ENCODE measurements at regions not wholly inside any gene's neighbourhood (a gene's known extent, or its start where the extent isn't known, plus 50 kb on each side); places are given as distances from the start of the nearest gene placed in this dataset.

DNA sequence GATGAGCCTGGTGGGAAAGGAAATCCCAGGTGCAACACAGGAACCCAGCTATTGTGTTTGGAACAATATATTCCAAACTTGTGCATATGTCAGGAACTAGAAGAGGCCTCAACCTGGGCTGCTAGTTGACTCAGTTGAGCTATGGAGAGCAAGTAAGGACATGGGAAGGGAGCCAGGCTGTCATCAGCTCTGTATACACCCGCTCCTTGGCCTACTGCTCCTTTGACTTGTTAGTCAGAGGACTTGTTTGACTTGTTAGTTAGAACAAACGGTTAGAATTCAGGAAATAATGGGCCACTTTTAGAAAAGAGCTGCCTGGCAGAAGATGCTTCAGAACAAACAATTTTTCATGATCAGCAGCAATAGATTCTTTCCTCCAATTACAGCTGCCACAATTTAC is 76.4 kb downstream of the CBLL2 start:
- no peak for TF ChIP-seq CSDC2 (CRISPR knock-in tag; IDR thresholded peaks at IDR 0.05)
- TF ChIP-seq ZNF8 (CRISPR knock-in tag; IDR thresholded peaks at IDR 0.05) = no peak
- TF ChIP-seq TCF4 (CRISPR knock-in tag; IDR thresholded peaks at IDR 0.05; ENCODE audit: borderline replicate concordance) = no peak
- TF ChIP-seq GLIS3 (CRISPR knock-in tag; IDR thresholded peaks at IDR 0.05) = no peak
- TF ChIP-seq SNAI2 (CRISPR knock-in tag; IDR thresholded peaks at IDR 0.05) = no peak
- no peak for TF ChIP-seq ARNTL (CRISPR knock-in tag; IDR thresholded peaks at IDR 0.05; ENCODE audit: borderline replicate concordance, low read depth)
- no peak for TF ChIP-seq ZC3H10 (CRISPR knock-in tag; IDR thresholded peaks at IDR 0.05)
- TF ChIP-seq, protein P1, sequence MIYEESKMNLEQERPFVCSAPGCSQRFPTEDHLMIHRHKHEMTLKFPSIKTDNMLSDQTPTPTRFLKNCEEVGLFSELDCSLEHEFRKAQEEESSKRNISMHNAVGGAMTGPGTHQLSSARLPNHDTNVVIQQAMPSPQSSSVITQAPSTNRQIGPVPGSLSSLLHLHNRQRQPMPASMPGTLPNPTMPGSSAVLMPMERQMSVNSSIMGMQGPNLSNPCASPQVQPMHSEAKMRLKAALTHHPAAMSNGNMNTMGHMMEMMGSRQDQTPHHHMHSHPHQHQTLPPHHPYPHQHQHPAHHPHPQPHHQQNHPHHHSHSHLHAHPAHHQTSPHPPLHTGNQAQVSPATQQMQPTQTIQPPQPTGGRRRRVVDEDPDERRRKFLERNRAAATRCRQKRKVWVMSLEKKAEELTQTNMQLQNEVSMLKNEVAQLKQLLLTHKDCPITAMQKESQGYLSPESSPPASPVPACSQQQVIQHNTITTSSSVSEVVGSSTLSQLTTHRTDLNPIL (CRISPR knock-in tag; IDR thresholded peaks at IDR 0.05; ENCODE audit: low read depth) = no peak
- TF ChIP-seq, protein P2, sequence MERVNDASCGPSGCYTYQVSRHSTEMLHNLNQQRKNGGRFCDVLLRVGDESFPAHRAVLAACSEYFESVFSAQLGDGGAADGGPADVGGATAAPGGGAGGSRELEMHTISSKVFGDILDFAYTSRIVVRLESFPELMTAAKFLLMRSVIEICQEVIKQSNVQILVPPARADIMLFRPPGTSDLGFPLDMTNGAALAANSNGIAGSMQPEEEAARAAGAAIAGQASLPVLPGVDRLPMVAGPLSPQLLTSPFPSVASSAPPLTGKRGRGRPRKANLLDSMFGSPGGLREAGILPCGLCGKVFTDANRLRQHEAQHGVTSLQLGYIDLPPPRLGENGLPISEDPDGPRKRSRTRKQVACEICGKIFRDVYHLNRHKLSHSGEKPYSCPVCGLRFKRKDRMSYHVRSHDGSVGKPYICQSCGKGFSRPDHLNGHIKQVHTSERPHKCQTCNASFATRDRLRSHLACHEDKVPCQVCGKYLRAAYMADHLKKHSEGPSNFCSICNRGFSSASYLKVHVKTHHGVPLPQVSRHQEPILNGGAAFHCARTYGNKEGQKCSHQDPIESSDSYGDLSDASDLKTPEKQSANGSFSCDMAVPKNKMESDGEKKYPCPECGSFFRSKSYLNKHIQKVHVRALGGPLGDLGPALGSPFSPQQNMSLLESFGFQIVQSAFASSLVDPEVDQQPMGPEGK (CRISPR knock-in tag; IDR thresholded peaks at IDR 0.05; ENCODE audit: borderline replicate concordance) = no peak
- no peak for TF ChIP-seq PPARA (CRISPR knock-in tag; IDR thresholded peaks at IDR 0.05; ENCODE audit: borderline replicate concordance)
